IMR-90 (cell line): ENCODE measurements at regions not wholly inside any gene's neighbourhood (a gene's known extent, or its start where the extent isn't known, plus 50 kb on each side); places are given as distances from the start of the nearest gene placed in this dataset.

Source experiments
- ATAC-seq: fragments of 200-7000 bp; cut with Tn5 transposase; 2 replicates; pipeline ENCODE4 v1.9.1; 2020; ENCODE audit warnings: low read depth, mild to moderate bottlenecking, moderate library complexity
- BruUV-seq: library from RNA; stranded (reverse); fragments of 400-500 nt; replicated peaks from 2 replicates; lab custom pipeline; 2021; lab: Mats Ljungman, UMichigan
- CTCF ChIA-PET: fragments of 300-600 bp; formaldehyde crosslinking; extraction: SDS; loops from one replicate; lab custom pipeline; 2021; ENCODE audit warnings: antibody characterized with exemption; lab: Yijun Ruan, JAX
- POLR2A ChIA-PET: fragments of 300-600 bp; sonication (Branson Sonifier 250); formaldehyde crosslinking; loops from one replicate; lab custom pipeline; 2022; ENCODE audit warnings: antibody characterized with exemption; ENCODE audit not compliant: unreplicated experiment; lab: Charles Lee
- DNase-seq: peaks from one replicate; pipeline ENCODE4 v3.0.0; 2013
- H2AFZ ChIP-seq: replicated peaks from 2 replicates; pipeline ENCODE3; 2013; ENCODE audit warnings: low read length, mild to moderate bottlenecking; ENCODE audit not compliant: poor library complexity
- H2AK5ac ChIP-seq: 2 replicates; pipeline ENCODE4 v1.6.1; 2013; ENCODE audit warnings: low read depth, low read length, inconsistent platforms
- H2AK9ac ChIP-seq: replicated peaks from 2 replicates; pipeline ENCODE3; 2013; ENCODE audit warnings: mild to moderate bottlenecking, low read depth, low read length, moderate library complexity; ENCODE audit not compliant: poor library complexity
- H2BK120ac ChIP-seq: 2 replicates; pipeline ENCODE4 v1.6.1; 2013; ENCODE audit warnings: low read depth, low read length, inconsistent platforms
- H2BK15ac ChIP-seq: 3 replicates; pipeline ENCODE4 v1.6.1; 2013; ENCODE audit warnings: low read depth, low read length, inconsistent platforms
- H2BK20ac ChIP-seq: 2 replicates; pipeline ENCODE4 v1.6.1; 2013; ENCODE audit warnings: low read depth, mild to moderate bottlenecking, inconsistent platforms, low read length, moderate library complexity
- H2BK5ac ChIP-seq: 2 replicates; pipeline ENCODE4 v1.6.1; 2013; ENCODE audit warnings: mild to moderate bottlenecking, low read depth, low read length, inconsistent platforms; ENCODE audit not compliant: poor library complexity, severe bottlenecking
- H3K14ac ChIP-seq: replicated peaks from 2 replicates; pipeline ENCODE4 v1.6.1; 2013; ENCODE audit warnings: low read depth, low read length, inconsistent platforms
- H3K18ac ChIP-seq: 2 replicates; pipeline ENCODE4 v1.6.1; 2013; ENCODE audit warnings: low read depth, low read length, control low read depth
- H3K23ac ChIP-seq: 2 replicates; pipeline ENCODE4 v1.6.1; 2013; ENCODE audit warnings: low read depth, low read length, inconsistent platforms
- H3K27ac ChIP-seq: 2 replicates; pipeline ENCODE4 v1.5.1; 2013; ENCODE audit warnings: mild to moderate bottlenecking, control low read depth, low read length; ENCODE audit not compliant: insufficient read depth
- H3K27me3 ChIP-seq: 2 replicates; pipeline ENCODE4 v1.6.1; 2013; ENCODE audit warnings: low read length; ENCODE audit not compliant: control insufficient read depth, insufficient read depth
- H3K36me3 ChIP-seq: 2 replicates; pipeline ENCODE4 v1.6.1; 2013; ENCODE audit warnings: low read length, mixed read lengths; ENCODE audit not compliant: control insufficient read depth, insufficient read depth
- H3K4ac ChIP-seq: 2 replicates; pipeline ENCODE4 v1.6.1; 2013; ENCODE audit warnings: low read depth, low read length, inconsistent platforms
- H3K4me1 ChIP-seq: 2 replicates; pipeline ENCODE4 v1.6.1; 2013; ENCODE audit warnings: low read length, mixed read lengths; ENCODE audit not compliant: control insufficient read depth, insufficient read depth
- H3K4me2 ChIP-seq: 2 replicates; pipeline ENCODE4 v1.6.1; 2013; ENCODE audit warnings: low read depth, mild to moderate bottlenecking, control low read depth, low read length, moderate library complexity
- H3K4me3 ChIP-seq: 2 replicates; pipeline ENCODE4 v1.5.1; 2013; ENCODE audit warnings: low read depth, mild to moderate bottlenecking, control low read depth, low read length, moderate library complexity; ENCODE audit not compliant: insufficient read depth
- H3K56ac ChIP-seq: 2 replicates; pipeline ENCODE4 v1.6.1; 2013; ENCODE audit warnings: low read length, inconsistent platforms; ENCODE audit not compliant: insufficient read depth; ENCODE audit errors: extremely low read depth
- H3K79me1 ChIP-seq, 2 experiments: 2 replicates each; pipeline ENCODE4 v1.6.1; 2013; ENCODE audit warnings: low read length in 2 of 2, inconsistent platforms in 1 of 2, low read depth in 1 of 2
- H3K9ac ChIP-seq: 2 replicates; pipeline ENCODE4 v1.6.1; 2013; ENCODE audit warnings: low read depth, low read length, control low read depth
- H3K9me1 ChIP-seq: 2 replicates; pipeline ENCODE4 v1.6.1; 2013; ENCODE audit warnings: low read length, inconsistent platforms; ENCODE audit not compliant: insufficient read depth
- H3K9me3 ChIP-seq: 2 replicates; pipeline ENCODE4 v1.6.1; 2013; ENCODE audit warnings: low read length; ENCODE audit not compliant: control insufficient read depth, insufficient read depth
- H4K20me1 ChIP-seq: 2 replicates; pipeline ENCODE4 v1.6.1; 2013; ENCODE audit warnings: low read length, inconsistent platforms; ENCODE audit not compliant: insufficient read depth
- H4K5ac ChIP-seq: 2 replicates; pipeline ENCODE4 v1.6.1; 2013; ENCODE audit warnings: mild to moderate bottlenecking, low read depth, low read length, control low read depth
- H4K8ac ChIP-seq, 2 experiments: 2 replicates each; pipeline ENCODE4 v1.6.1; 2013; ENCODE audit warnings: low read depth in 2 of 2, low read length in 2 of 2, control low read depth in 1 of 2, inconsistent platforms in 1 of 2
- H4K91ac ChIP-seq: 2 replicates; pipeline ENCODE4 v1.6.1; 2013; ENCODE audit warnings: low read depth, low read length, inconsistent platforms; ENCODE audit not compliant: insufficient read depth
- BHLHE40 ChIP-seq: fragments of 150-350 bp; IDR thresholded peaks from 2 replicates; pipeline ENCODE4 v1.6.1; 2016; ENCODE audit warnings: mild to moderate bottlenecking, low read depth, low read length
- CEBPB ChIP-seq: IDR thresholded peaks from 2 replicates; pipeline ENCODE4 v1.6.1; 2012; ENCODE audit warnings: low read depth, low read length, improper control_type of control experiment
- CHD1 ChIP-seq: IDR thresholded peaks from 2 replicates; pipeline ENCODE4 v1.6.1; 2012; ENCODE audit warnings: low read depth, low read length, improper control_type of control experiment
- FOS ChIP-seq: fragments of 150-350 bp; IDR thresholded peaks from 2 replicates; pipeline ENCODE4 v1.6.1; 2016; ENCODE audit warnings: low read depth, low read length
- MAFK ChIP-seq: IDR thresholded peaks from 2 replicates; pipeline ENCODE4 v1.6.1; 2012; ENCODE audit warnings: low read depth, low read length, improper control_type of control experiment
- MAZ ChIP-seq: IDR thresholded peaks from 2 replicates; pipeline ENCODE4 v1.6.1; 2012; ENCODE audit warnings: low read depth, mild to moderate bottlenecking, low read length, improper control_type of control experiment, moderate library complexity, borderline replicate concordance
- MXI1 ChIP-seq: IDR thresholded peaks from 2 replicates; pipeline ENCODE4 v1.6.1; 2012; ENCODE audit warnings: low read depth, mild to moderate bottlenecking, low read length, moderate library complexity, borderline replicate concordance
- NFE2L2 ChIP-seq: fragments of 150-350 bp; IDR thresholded peaks from 2 replicates; pipeline ENCODE4 v1.6.1; 2016; ENCODE audit warnings: low read depth, mild to moderate bottlenecking, low read length
- POLR2A ChIP-seq: IDR thresholded peaks from 2 replicates; pipeline ENCODE4 v1.6.1; 2012; ENCODE audit warnings: mild to moderate bottlenecking, low read depth, low read length
- RAD21 ChIP-seq: IDR thresholded peaks from 2 replicates; pipeline ENCODE4 v1.6.1; 2012; ENCODE audit warnings: low read length, improper control_type of control experiment
- RCOR1 ChIP-seq: IDR thresholded peaks from 2 replicates; pipeline ENCODE4 v1.6.1; 2012; ENCODE audit warnings: mild to moderate bottlenecking, low read length, improper control_type of control experiment; ENCODE audit not compliant: insufficient replicate concordance
- RFX5 ChIP-seq: IDR thresholded peaks from 2 replicates; pipeline ENCODE4 v1.8.0; 2012; ENCODE audit warnings: low read depth, mild to moderate bottlenecking, low read length, moderate library complexity
- SMC3 ChIP-seq: fragments of 150-350 bp; IDR thresholded peaks from 2 replicates; pipeline ENCODE4 v1.6.1; 2016; ENCODE audit warnings: low read depth, mild to moderate bottlenecking, antibody characterized with exemption, low read length, moderate library complexity
- WGBS, 2 experiments: methylation state at CpG; one replicate each; pipeline versions ENCODE4 v1.1.5 to v1.1.7; 2013; ENCODE audit warnings: missing lambda C conversion rate in 2 of 2; ENCODE audit not compliant: insufficient read length in 1 of 2; ENCODE audit errors: extremely low coverage in 2 of 2; 5-methylcytosine and 5-hydroxymethylcytosine counted together
- dilution Hi-C: fragments of 300-500 bp; cut with HindIII; formaldehyde crosslinking; loops from one replicate; pipeline ENCODE4 v1.14.3; 2018; ENCODE audit warnings: low sequenced_read_pairs; ENCODE audit not compliant: unreplicated experiment
- in situ Hi-C: fragments of 300-500 bp; cut with MboI; formaldehyde crosslinking; loops from 3 replicates; pipeline ENCODE4 v1.14.3; 2019; ENCODE audit warnings: low sequenced_read_pairs, inconsistent platforms, mixed read lengths
- intact Hi-C: fragments of 100-400 bp; cut with micrococcal nuclease; formaldehyde crosslinking; loops from 2 replicates; pipeline ENCODE4 v1.10.0; 2022
- TF ChIP-seq, protein P1 (sequence below): fragments of 150-350 bp; IDR thresholded peaks from 2 replicates; pipeline ENCODE4 v1.6.1; 2017; ENCODE audit warnings: mild to moderate bottlenecking, antibody characterized with exemption, low read length, low read depth
- TF ChIP-seq, protein P2 (sequence below): fragments of 150-350 bp; IDR thresholded peaks from 2 replicates; pipeline ENCODE4 v1.6.1; 2016; ENCODE audit warnings: low read depth, mild to moderate bottlenecking, low read length, moderate library complexity, borderline replicate concordance
- TF ChIP-seq, protein P3 (sequence below): conservative IDR thresholded peaks from 2 replicates; pipeline ENCODE4 v1.5.1; 2012; ENCODE audit warnings: mild to moderate bottlenecking, low read depth, low read length, improper control_type of control experiment

DNA sequence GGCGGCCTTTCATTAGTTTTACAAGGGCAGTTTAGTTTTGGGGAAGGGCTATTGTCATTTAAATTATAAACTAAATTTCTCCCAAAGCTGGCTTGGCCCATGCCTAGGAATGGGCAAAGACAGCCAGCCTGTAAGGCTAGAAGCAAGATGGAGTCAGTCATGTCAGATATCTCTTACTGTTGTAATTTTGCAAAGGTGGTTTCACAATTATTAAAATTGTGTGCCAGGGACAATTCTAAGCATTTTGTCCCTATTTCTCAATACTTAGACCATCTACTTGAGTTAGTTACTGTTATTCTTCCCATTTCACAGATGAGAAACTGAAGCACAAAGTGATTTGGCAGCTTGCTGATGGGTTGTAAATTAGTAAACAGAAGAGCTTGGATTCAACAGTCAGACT is 467.7 kb upstream of the GOT2 start:
- Histone ChIP-seq H3K23ac (no peak overlapping the region), H3K9me3 (0 out of 2 replicates have a peak, but pooled peaks cover 2% of the 10 kb centered on the region), H3K79me1 (no peaks in the 10 kb centered on the region), H3K9me1 (no peaks in the 10 kb centered on the region), H2AK5ac (no peak overlapping the region), H3K27ac (no peak overlapping the region), H4K8ac (no peak overlapping the region), H3K14ac (no peak overlapping the region), H4K20me1 (no peaks in the 10 kb centered on the region), H3K4me2 (no peak overlapping the region), H3K56ac (no peak overlapping the region), H2BK5ac (no peak overlapping the region), H3K4me1 (no peaks in the 10 kb centered on the region), H2AK9ac (no peak overlapping the region), H3K4me3 (no peak overlapping the region), H3K36me3 (no peaks in the 10 kb centered on the region), H2BK120ac (no peak overlapping the region), H2AFZ (no peak overlapping the region), H4K91ac (no peak overlapping the region), H3K4ac (no peak overlapping the region), H3K9ac (no peak overlapping the region), H3K18ac (no peak overlapping the region), H2BK20ac (no peak overlapping the region), H3K27me3 (no peaks in the 10 kb centered on the region), H4K5ac (no peak overlapping the region), H2BK15ac (no peak overlapping the region)
- dilution Hi-C loops (no loop called here), in situ Hi-C loops (no loop called here), intact Hi-C loops (no loop called here)
- DNase-seq = no peak
- TF ChIP-seq MAFK = no peak
- TF ChIP-seq RAD21 = no peak
- no peak for TF ChIP-seq RCOR1
- no peak for TF ChIP-seq MXI1
- TF ChIP-seq CEBPB = no peak
- TF ChIP-seq BHLHE40 = no peak
- TF ChIP-seq, protein P1, sequence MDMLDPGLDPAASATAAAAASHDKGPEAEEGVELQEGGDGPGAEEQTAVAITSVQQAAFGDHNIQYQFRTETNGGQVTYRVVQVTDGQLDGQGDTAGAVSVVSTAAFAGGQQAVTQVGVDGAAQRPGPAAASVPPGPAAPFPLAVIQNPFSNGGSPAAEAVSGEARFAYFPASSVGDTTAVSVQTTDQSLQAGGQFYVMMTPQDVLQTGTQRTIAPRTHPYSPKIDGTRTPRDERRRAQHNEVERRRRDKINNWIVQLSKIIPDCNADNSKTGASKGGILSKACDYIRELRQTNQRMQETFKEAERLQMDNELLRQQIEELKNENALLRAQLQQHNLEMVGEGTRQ = no peak
- TF ChIP-seq, protein P2, sequence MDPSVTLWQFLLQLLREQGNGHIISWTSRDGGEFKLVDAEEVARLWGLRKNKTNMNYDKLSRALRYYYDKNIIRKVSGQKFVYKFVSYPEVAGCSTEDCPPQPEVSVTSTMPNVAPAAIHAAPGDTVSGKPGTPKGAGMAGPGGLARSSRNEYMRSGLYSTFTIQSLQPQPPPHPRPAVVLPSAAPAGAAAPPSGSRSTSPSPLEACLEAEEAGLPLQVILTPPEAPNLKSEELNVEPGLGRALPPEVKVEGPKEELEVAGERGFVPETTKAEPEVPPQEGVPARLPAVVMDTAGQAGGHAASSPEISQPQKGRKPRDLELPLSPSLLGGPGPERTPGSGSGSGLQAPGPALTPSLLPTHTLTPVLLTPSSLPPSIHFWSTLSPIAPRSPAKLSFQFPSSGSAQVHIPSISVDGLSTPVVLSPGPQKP = no peak
- TF ChIP-seq RFX5 = no peak
- no peak for TF ChIP-seq MAZ
- TF ChIP-seq FOS = no peak
- no peak for TF ChIP-seq NFE2L2
- TF ChIP-seq, protein P3, sequence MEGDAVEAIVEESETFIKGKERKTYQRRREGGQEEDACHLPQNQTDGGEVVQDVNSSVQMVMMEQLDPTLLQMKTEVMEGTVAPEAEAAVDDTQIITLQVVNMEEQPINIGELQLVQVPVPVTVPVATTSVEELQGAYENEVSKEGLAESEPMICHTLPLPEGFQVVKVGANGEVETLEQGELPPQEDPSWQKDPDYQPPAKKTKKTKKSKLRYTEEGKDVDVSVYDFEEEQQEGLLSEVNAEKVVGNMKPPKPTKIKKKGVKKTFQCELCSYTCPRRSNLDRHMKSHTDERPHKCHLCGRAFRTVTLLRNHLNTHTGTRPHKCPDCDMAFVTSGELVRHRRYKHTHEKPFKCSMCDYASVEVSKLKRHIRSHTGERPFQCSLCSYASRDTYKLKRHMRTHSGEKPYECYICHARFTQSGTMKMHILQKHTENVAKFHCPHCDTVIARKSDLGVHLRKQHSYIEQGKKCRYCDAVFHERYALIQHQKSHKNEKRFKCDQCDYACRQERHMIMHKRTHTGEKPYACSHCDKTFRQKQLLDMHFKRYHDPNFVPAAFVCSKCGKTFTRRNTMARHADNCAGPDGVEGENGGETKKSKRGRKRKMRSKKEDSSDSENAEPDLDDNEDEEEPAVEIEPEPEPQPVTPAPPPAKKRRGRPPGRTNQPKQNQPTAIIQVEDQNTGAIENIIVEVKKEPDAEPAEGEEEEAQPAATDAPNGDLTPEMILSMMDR = no peak
- no peak for TF ChIP-seq CHD1
- no peak for TF ChIP-seq SMC3
- TF ChIP-seq POLR2A = no peak
- POLR2A ChIA-PET = no interaction called here
- no CpG with 5 or more reads among the region's 1 CpG for WGBS, 2 experiments
- BruUV-seq = no TSS peak
- CTCF ChIA-PET = no interaction called here
- no peak for ATAC-seq
